GM18520 (cell line): ENCODE measurements at regions not wholly inside any gene's neighbourhood (a gene's known extent, or its start where the extent isn't known, plus 50 kb on each side); places are given as distances from the start of the nearest gene placed in this dataset.
A peak's percentile ranks its signal among the peaks of the same experiment; 100 is the strongest.

ENCODE experiments used
- ATAC-seq: cut with Tn5 transposase; IDR thresholded peaks from one replicate; pipeline ENCODE4 v1.9.1; 2021; ENCODE audit not compliant: unreplicated experiment

DNA sequence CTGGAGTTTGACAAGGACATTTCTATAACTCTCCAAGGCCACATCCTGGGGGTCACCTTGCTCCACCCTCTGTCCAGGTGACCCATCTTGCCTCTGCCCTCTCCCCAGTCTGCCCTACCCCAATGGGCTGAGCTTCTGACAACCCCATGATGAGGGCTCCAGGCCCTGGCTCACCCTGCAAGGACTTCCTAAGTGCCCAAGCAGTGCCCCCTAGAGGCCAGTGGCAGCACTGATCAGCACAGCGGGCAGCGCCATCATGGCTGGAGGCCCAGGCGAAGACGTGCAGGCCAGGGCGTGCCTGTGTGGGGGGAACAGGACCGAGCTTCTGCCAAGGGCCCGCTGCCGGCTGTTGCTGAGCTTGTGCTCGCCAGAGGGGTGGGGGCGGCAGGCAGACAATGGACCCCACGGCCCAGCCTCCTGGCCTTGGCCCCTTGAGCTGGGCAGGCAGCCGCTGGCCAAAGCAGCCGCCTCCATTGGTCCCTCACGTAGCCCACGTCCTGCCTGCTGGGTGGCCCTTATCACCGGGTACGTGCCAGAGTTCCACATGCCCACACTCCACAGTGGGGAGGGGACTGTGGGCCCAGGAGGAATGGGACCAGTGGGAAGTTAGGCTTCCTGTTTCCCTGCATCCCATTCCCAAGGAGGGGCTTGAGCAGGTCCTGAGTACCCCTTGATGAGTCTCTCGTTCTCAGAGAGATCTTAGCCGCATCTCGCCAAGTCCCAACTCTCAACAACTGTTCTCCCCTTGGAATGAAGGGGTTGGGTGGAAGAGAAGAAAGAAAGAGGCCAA lies 64.3 kb downstream of the MRPL14 start:
- no peak for ATAC-seq

DNA sequence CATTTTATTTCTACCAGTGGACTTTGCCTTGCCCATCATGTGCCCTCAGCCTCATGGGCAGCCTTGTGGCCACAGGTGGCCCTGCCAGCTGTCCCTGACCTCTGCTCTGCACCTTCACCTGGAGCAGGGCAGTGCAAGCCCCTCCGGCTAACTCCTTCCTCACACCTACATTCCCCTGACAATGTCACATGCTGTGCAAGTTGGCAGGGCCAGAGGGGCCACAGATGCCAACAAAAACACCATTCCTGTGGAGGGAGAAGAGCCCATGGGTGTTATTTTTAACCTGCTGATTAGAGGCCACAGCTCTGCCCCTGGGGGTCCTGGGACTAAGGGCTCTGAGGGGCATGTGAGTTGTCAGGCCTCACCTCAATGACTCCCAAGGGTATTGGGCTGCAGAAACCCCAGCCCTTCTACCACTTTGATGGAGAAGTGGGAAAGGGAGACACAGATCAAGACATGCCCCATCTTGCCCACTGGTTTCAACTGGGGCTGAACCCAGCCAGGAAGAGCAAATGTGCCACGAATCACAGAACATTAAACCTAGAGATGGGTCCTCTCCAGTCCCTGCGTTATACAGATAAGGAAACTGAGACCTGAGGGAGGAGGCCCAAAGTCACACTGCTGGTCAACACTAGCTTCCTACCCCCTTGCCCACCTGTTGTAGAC lies 65.0 kb downstream of the MRPL14 start:
- no peak for ATAC-seq

DNA sequence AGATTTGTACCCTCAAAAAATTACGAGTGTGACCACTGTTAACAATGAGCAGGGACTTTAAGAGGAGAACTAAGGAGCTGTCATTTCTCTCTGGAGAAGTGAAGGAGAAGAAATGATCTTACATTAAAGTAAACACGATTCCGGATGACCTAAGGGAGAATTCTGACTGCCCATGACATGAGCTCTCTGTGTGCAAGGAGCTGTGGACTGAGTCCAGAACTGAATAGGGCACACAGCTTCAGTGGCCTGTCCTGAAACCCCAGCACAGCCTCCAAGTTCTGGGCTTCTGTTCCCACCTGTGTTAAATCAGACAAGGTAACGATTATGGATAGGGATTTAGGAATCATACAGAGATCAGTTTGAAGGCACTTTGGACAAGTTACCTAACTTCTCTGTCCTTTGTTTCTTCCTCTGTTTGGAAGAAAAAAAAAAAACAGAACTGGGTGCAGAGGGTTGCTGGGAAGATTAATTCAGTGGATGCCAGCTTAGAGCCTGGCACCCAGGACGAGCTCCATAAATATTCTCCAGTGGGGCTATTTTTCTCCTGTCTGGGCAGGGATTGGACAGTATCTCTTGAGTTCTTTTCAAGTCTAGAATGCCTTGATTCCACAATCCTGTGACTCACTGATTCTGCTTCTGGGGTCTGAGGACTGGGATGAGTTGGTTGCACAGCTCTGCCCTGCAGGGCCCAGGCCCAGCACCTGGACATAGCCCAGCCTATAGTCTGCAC lies 65.7 kb downstream of the MRPL14 start:
- no peak for ATAC-seq

DNA sequence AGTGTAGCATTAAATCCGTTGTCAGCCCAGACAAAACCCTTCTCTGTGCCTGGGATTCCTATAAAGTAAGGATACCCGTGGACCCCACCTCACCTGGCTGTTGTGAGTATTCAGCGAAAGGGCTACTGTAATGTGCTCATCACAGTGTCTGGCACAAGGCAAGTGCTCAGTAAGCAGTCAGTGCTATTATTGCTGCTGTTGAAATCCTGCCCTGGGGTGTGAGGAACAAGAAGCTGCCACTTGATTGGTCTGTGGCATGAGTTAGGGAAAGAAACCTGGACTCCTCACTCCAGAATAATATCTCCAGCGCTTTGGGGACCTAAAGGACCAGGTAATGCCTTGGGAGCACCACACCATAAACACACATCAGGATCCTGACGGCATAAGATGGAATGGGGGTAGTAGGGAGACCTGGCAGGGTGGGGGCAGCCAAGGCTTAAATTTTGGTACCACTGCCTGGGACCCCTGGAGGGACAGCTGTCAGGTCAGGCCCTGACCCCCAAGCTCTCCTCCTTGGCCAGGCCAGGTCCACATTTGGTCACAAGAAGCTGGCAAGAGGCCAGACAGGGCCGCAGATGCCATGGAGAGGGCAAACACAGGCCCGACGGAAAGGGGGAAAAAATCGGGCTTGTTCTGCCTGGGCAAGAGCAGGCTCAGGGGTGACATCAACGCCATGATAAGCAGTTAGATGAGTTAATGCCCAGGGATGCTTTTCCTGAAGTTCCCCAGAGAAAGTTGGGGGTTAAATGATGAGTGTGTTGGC lies 66.5 kb downstream of the MRPL14 start:
- no peak for ATAC-seq

DNA sequence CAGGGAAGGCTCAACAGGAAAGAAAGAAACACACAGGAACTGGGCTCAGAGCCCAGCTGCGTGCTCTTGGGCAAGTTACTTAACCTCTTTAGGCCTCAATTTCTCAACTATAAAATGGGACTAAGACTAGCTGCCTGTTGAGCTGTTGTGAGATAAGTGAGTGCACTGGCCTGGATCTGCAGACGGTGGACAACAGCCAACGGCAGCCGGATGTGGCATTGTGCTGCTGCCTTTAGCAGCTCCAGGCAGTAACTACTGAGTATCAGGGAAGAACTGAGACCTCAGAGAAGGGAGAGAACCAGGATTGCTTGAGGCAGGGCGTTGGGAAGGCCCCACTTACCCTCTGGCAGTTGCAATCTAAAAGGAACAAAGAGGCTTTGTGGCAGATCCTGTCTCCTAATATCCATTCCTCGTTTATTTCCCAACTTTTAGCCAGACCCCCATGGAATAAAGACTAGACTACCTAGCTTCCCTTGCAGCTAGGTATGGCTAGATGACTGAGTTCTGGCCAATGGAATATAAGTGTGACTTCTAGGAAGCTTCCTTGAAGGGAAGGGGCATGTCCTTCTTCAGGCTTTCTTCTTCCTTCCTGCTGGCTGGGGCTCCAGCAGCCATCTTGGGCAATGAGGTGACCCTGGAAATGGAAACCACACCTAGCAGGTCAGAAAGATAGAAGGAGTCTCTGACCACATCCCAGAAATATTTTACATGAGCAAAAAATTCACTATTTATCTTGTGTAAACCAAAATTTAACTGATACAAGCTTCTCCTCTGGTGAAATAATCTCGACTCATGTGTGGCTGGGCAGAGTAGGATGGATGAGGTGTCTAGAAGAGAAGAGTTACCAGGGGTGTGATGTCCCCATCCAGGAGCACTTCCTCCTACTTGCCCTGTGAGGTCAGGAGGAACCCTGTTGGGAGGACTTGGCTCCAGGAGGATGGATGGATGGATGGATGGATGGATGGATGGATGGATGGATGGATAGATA lies 67.6 kb downstream of the MRPL14 start:
- ATAC-seq, result no peak

DNA sequence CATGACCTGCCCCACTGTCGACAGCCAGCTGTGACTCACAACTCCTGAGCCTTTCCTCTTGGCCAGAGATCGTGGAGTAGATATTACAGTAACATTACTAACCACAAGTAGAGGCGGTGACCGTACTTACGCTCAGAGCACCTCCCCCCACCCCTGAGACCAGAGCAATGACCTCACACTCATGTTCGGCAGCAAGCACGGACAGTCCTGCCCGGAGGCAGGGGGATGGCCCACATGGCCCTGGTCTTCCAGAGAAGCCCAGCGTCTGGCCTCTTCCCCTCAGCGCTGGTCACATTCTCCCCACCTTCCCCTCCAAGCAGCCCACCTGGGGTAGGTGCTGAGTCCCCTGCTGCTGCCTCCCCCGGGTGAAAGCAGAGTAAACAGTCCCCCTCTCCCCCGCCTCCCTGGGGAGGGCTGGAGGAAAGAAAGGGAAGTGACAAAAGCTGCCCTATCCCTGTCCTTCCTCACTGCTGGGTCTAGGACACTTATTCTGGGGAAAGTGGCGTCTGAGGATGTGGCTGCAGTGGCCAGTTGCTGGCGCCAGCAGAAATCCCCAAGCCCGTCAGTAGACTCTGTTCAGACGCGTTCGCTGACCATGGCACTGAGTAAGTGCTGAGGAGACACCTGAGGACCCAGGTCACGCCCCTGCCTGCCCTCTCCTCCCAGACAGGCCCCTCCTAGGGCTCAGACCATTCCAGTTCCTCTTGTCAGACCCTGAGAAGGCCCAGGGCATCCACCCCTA lies 68.5 kb downstream of the MRPL14 start:
- peak; percentile 52 for ATAC-seq

DNA sequence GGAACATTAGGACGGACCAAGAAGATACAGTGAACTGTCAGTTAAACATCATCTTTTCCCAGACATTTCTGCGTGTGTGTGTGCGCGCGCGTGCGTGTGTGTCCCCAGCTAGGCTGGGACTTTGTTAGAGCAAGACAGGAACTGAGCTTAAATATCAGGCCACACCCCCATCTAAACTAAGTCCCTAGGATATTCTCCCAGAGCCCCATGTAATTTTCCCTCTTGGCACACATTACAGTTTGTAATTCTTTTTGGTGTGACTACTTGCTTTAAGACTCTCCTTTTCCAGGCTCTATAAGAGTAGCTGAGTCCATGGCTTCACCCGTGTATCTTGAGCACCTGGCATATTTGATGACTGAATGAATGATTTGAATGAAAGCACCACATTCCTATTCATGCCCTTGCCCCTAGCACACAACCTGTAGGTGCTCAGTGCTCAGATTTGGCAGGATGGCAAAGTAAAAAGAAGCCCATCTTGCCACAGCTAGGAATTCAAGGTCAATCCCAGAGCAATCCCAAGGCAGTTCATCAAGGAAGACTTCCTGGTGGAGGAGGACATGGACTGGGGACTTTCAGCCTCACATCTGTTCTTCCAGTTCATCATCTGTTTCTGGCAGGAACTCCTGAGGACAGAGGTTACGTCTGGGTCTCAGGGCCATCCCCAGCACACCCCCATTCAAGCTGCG lies 69.2 kb downstream of the MRPL14 start:
- no peak for ATAC-seq

DNA sequence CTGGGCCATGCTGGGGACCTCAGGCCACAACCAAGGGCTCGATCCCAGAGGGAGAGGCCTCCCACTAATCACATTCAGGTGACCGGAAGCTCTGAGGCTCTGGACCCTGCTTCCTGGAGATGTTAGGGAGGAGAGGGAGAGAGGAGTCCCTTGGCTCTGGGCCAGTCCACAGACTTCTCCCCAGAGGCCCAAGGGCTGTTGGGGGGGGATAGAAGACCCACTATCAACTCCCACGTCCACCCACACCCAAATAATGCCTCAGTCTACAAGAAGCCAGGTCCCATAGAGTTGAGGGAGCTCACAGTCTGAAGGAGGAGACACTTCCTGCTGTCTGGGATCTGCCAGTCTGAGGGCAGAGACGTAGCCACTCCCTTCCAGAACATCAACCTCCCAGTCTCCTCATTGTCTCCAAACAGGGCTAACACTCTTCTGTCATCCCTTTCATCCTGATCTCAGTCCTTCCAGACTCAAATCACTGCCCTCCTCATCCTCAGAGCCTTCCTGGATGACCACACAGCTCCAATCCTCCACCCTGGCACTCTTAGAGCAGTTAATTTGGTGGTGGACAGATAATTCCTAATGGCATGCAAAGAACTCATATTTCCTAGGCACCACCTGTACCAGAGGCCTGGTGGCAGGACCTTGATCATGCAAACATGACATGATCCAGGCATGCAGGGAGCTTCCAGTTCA lies 69.9 kb downstream of the MRPL14 start:
- ATAC-seq, result no peak

DNA sequence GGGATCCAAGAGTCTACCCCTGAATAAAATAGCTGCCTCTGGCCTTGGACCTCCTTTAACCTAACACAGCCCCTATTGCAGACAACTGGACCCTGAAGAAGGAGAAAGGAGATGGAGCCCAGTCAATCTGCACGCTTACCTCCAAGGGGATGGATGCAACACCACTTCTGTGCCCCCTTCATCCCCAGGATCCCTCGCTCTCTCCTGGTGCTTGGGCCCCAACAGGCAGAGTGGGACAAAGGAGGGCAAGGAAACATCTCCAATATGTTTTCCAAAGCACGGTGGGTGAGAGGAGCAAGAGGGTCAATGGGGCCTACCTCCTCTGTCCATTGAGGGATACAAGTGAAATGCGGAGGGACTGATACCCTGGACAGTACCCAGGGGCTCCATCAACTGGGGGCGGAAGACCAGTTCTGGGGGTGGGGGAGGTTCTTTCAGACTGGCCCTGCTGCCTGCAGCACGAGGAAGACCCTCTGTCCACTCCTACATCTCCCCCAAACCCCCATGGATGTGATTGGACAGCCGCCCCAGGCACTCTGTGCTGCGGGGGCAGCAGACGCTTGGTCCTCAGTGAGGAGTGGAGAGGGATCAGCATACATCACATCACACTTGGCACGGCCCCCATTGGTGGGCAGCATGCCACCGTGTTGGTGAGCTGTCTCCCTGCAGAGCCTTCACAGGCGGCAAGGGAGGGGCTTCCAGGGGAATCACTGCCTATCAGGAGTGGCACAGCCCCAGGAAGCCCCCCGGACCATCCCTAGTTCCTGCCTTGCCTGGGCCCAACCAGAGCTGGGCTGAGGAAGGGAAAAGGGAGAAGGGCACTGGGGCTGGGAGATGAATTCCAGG lies 70.6 kb downstream of the MRPL14 start:
- ATAC-seq, result no peak

DNA sequence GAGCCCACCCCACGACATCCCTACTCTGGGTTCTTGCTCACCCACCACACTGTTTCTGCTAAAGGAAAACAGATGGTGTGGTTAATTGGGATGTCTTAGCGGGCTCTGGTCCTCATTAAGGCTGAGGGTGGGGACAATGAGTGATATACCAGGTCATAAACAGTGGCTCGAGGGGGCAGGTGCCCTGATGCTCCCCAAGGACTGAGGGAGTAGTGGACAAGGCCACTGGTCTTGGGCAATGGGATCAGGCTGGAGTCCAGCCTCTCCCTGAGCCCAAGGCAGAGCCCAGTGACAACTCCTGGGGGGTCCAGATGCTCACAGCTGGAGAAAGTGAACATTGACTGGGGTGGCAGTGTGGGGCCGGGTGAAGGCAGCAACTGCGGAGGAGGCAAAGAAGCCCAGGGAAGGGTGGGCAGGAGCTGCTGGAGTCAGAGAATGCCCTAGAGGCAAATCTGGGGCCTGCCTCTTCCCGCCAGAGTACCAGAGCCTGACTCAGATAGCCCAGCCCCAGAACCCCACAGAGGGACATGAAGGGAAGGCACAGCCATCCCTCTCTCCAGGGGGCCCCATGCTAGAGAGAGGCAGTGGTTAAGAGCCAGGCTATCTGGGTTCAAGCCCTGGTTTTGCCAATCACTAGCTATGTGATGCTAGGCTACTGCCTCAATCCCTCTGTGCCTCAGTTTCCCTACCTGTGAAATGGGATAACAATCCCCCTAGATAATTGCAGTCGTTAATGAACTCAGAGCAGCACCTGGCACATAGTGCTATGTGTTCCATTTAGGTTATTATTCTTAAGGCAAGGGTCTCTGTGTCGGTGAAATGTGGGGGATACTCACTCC lies 72.3 kb downstream of the MRPL14 start:
- ATAC-seq, result no peak

DNA sequence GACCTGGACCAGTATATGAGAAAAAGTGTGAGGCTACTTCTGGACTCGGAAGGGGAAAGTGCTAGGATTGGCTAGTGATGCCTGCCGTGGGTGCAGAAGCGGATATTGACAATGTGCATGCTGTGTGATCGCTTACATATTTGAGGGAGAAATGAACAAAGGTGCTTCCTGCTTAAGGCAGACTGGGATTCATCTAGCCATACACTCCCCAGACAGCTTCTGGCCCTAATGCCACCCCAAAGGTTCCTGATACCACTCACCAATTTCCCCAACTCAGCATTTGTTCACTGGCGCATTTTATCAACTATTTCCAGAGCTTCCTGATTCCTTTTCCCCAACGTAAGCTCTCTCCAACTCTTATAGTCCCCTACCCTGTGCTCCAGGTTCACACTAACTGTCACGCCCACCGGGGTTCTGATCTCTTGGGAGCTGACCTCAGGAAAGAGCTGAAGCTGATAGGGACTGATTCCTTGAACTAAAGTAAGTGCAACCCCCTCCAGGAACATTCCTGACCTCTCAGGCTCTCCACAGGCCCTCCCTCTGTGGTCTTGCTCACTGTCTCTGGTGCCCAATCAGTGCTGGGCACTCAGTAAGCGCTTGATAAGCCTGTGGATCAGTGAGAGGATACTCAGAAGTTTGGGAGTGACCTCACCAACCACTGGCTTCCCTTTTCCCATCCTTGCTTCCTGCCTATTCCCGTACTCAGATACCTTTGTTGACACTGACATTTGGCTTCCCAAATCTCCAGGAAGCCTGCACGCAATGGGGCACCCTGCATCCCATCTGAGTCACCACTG lies 73.3 kb downstream of the MRPL14 start:
- no peak for ATAC-seq

DNA sequence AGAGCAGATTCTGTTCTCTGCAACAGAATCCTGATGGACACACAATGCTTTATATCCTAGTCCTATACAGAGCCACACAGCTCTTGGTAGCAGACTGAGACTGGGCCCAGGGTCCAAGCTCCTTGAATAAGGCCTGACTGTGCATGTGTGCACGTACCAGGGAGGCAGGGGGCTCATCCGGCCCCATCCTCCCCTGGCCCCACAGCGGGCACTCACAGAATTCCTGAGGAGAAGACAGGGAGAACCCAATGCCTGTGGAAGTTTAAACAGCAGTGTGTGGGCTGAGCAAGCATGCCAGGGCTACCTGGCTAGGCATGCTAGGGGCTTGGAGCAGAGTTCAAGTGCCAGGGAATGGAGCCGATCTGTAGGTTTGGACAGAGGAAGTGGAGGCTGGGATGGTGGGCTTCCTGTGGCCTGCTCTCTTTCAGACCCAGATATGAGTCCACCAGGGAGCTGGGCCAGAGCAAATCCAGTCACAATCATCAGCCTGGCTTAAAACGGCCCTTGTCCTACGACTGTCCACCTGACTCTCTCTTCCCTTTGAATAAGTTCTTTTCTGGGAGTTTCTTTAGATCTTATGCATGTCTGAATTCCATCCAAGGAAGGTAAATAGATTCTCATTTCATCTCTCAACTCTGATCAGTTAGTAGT lies 74.0 kb downstream of the MRPL14 start:
- ATAC-seq, result no peak

DNA sequence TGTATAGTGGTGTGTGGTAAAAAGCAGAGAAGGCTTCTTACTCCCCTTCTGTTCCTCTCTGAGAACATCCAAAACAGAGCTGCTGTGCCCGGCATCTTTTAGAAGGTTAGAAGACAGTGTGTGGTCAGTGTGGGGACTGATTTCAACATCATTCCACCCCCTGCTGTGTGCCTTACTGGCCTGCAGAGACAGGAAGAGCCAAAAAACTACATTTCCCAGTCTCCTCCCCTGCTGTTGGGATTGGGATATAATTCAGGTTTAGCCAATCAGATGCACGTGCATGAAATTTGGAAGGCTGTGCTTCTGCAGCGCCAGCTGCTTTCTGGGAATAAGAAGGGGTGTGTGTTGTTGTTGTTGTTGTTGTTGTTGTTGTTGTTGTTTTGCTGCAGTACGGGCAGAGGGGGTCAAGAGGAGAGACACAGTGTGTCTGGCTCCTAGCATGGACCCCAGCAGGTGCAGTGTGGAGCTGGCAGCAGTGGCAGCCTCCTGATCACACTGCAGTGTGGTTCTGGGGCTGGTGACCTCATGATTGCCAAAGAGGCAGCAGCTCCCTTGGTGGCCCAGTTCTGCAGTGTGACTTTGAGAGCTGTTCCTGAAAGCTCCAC lies 74.7 kb downstream of the MRPL14 start:
- no peak for ATAC-seq

DNA sequence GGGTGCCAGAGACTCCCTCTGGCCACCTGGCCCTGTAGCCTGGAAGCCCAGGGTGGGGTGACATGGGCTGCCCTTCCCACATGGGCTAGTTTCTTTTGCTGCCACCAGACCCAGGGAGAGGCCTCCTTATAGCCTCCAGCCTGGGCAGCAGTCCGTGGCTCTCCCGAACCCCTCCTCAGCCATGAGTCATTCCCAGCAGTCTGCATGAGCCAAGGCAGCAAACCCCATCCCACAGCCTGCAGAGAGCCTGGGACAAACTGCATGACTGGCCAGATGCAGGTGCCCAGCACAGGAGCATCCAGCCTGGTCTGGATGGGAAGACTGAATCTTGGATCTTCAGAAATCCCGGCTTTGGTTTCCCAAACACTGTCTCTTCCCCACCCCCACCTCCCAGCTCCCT lies 75.7 kb downstream of the MRPL14 start:
- ATAC-seq, result no peak
